Esophagus squamous epithelium (tissue), 4 donors: ENCODE measurements at regions not wholly inside any gene's neighbourhood (a gene's known extent, or its start where the extent isn't known, plus 50 kb on each side); places are given as distances from the start of the nearest gene placed in this dataset.

Experiments used
- POLR2A ChIP-seq, 4 donors: fragments of 450-650 bp; IDR thresholded peaks; one replicate each; pipeline ENCODE4 v1.6.1; 2017; ENCODE audit warnings: antibody characterized with exemption in 4 of 4, mild to moderate bottlenecking in 4 of 4, moderate library complexity in 3 of 4
- TF ChIP-seq, protein P1 (sequence below), 6 experiments: fragments of 450-650 bp in 4 of 6; fragments of 200-600 bp in 2 of 6; sonication (generic) in 2 of 6; IDR thresholded peaks; one replicate each; pipeline ENCODE4 v1.5.1; 2016 to 2019; ENCODE audit warnings: antibody characterized with exemption in 6 of 6, mild to moderate bottlenecking in 4 of 6, moderate library complexity in 4 of 6

DNA sequence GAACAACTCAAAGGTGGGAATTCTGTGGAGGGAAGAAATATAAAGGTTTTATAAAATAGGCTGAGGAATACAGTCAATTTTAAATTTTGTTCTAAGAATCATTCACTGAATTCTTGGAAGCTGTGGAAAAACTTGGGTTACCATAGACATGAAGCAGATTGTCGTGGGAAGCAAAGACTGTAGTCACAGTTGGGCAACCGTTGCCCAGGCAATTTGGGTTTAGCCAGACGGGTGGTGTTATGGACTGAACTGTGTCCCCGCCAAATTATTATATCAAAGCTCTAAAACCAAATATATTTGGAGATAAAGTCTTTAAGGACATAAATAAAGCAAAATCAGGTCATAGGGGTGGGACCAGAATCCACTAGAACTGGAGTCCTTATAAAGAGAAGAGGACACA, 463.7 kb upstream of the CTNND2 start:
- TF ChIP-seq, protein P1, sequence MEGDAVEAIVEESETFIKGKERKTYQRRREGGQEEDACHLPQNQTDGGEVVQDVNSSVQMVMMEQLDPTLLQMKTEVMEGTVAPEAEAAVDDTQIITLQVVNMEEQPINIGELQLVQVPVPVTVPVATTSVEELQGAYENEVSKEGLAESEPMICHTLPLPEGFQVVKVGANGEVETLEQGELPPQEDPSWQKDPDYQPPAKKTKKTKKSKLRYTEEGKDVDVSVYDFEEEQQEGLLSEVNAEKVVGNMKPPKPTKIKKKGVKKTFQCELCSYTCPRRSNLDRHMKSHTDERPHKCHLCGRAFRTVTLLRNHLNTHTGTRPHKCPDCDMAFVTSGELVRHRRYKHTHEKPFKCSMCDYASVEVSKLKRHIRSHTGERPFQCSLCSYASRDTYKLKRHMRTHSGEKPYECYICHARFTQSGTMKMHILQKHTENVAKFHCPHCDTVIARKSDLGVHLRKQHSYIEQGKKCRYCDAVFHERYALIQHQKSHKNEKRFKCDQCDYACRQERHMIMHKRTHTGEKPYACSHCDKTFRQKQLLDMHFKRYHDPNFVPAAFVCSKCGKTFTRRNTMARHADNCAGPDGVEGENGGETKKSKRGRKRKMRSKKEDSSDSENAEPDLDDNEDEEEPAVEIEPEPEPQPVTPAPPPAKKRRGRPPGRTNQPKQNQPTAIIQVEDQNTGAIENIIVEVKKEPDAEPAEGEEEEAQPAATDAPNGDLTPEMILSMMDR (IDR thresholded peaks at IDR 0.05): no peak
- TF ChIP-seq POLR2A (IDR thresholded peaks at IDR 0.05): no peak
